ENCODE measurements at regions not wholly inside any gene's neighbourhood (a gene's known extent, or its start where the extent isn't known, plus 50 kb on each side); places are given as distances from the start of the nearest gene placed in this dataset.

DNA sequence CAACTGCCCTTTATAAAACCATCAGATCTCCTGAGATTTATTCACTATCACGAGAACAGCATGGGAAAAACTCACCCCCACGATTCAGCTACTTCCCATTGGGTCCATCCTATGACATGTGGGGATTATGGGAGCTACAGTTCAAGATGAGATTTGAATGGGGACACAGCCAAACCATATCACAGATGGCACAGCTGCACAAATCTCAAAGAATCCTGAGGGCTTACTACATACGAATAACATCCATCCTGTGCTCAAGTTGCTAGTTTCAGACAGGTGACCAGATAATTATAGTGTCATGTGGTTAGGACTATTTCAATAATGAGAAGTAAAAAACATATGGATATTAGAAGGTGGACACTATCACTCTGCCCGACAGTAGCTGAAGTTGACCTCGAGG lies 211.2 kb downstream of the NUAK1 start:
- Histone ChIP-seq H3K27me3 (ENCODE audit: control insufficient read depth, insufficient read depth, low read length) (no peaks in the 10 kb centered on the region), H3K4me1 (peaks cover 5% of the 10 kb centered on the region), H3K36me3 (ENCODE audit: control insufficient read depth, insufficient read depth, low read length) (no peaks in the 10 kb centered on the region), H2AFZ (no peak overlapping the region), H3K9ac (no peak overlapping the region), H3K9me3 (ENCODE audit: control insufficient read depth, low read length) (no peaks in the 10 kb centered on the region), H3K27ac (no peak overlapping the region), H3K4me3 (ENCODE audit: low read depth, low read length) (no peak overlapping the region), H3K79me2 (no peaks in the 10 kb centered on the region), H3K4me2 (ENCODE audit: low read length) (no peak overlapping the region)
- TF ChIP-seq, protein P1, sequence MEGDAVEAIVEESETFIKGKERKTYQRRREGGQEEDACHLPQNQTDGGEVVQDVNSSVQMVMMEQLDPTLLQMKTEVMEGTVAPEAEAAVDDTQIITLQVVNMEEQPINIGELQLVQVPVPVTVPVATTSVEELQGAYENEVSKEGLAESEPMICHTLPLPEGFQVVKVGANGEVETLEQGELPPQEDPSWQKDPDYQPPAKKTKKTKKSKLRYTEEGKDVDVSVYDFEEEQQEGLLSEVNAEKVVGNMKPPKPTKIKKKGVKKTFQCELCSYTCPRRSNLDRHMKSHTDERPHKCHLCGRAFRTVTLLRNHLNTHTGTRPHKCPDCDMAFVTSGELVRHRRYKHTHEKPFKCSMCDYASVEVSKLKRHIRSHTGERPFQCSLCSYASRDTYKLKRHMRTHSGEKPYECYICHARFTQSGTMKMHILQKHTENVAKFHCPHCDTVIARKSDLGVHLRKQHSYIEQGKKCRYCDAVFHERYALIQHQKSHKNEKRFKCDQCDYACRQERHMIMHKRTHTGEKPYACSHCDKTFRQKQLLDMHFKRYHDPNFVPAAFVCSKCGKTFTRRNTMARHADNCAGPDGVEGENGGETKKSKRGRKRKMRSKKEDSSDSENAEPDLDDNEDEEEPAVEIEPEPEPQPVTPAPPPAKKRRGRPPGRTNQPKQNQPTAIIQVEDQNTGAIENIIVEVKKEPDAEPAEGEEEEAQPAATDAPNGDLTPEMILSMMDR (IDR thresholded peaks at IDR 0.05): no peak

DNA sequence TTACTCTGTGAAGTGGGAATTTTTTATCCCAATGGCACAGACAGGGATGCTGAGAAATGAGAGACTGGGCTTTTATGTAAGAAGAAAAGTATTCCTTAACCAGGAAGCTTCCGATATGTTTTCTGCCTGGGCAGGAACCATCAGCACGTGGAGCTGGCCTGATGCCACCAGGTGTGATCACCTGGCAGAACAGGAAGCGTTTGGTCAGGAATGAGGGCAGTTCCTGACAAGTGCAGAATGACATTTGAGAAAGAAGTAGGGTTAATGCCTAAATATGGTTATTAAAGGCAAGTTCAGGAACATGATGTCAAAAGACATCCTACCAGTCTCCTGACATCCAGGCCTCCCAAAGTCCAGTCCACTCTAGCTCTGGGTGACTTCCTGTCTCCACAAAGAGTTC lies 210.3 kb downstream of the NUAK1 start:
- Histone ChIP-seq H3K36me3 (ENCODE audit: control insufficient read depth, insufficient read depth, low read length) (no peaks in the 10 kb centered on the region), H3K4me2 (ENCODE audit: low read length) (no peak overlapping the region), H3K4me3 (ENCODE audit: low read depth, low read length) (no peak overlapping the region), H3K9me3 (ENCODE audit: control insufficient read depth, low read length) (no peaks in the 10 kb centered on the region), H3K79me2 (no peaks in the 10 kb centered on the region), H3K9ac (no peak overlapping the region), H3K27me3 (ENCODE audit: control insufficient read depth, insufficient read depth, low read length) (no peaks in the 10 kb centered on the region), H3K27ac (no peak overlapping the region), H3K4me1 (peaks cover 5% of the 10 kb centered on the region), H2AFZ (no peak overlapping the region)
- TF ChIP-seq, protein P1 (IDR thresholded peaks at IDR 0.05): no peak

DNA sequence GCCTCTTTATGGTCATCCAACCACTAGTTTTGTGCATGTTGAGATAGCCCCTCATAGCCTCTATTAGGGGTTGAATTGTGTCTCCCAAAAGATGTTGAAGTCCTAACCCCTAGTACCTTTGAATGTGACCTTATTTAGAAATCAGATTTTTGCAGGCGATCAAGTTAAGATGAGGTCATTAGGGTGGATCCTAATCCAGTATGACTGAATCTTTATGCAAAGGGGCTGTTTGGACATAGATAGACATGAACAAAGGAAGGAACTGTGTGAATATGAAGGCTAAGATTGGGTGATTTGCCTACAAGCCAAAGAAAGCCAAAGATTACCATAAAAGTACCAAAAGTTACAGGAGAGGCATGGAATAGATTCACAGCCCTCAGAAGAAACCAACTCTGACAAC lies 209.6 kb downstream of the NUAK1 start:
- Histone ChIP-seq H3K4me3 (ENCODE audit: low read depth, low read length) (no peak overlapping the region), H3K9me3 (ENCODE audit: control insufficient read depth, low read length) (no peaks in the 10 kb centered on the region), H3K9ac (no peak overlapping the region), H3K27me3 (ENCODE audit: control insufficient read depth, insufficient read depth, low read length) (no peaks in the 10 kb centered on the region), H2AFZ (no peak overlapping the region), H3K79me2 (no peaks in the 10 kb centered on the region), H3K36me3 (ENCODE audit: control insufficient read depth, insufficient read depth, low read length) (no peaks in the 10 kb centered on the region), H3K4me2 (ENCODE audit: low read length) (no peak overlapping the region), H3K4me1 (peaks cover 5% of the 10 kb centered on the region), H3K27ac (no peak overlapping the region)
- TF ChIP-seq, protein P1 (IDR thresholded peaks at IDR 0.05): no peak

DNA sequence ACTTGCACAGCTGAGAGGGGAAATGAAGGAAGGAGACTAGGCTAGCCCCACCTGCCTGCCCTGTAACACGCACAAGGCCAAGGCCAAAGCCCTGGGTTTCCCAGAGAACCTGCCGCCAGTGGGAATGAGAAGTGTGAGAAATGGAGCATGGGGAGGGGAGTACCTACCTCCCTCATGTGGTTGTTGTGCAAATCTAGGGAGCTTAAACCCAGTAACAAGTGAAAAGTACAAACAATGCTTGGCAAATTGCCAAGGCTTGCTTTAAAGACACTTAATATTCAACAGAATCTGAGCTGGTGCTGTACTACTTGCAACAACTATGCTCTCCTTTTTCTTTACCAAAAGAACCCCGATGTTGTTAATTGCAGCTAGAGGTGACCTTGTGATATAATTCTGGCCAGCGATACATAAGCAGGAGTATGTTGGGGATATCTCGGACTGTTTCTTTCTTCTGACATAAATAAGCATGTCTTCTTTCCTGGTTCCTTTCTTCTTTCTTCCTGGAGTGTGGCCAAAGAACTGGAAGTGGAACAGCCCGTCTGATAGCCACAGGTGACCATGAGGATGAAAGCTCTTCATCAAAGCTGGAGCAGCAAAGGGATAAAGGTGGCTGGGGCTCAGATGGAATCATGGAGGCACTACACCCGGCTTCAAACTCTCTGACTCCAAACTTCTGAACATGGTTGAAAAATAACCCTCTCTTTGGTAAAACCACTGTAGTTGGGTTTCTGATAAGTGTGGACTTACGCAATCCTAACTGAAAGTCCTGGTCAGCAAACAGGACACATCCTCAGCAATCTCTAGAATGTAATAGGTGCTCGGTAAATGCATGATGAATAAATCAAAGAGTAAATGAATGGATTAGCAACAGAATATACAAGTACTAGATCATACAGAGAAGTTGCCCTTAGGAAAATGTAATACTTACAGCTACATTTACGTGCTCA lies 207.9 kb downstream of the NUAK1 start:
- Histone ChIP-seq H3K27me3 (ENCODE audit: control insufficient read depth, insufficient read depth, low read length) (no peaks in the 10 kb centered on the region), H3K9me3 (ENCODE audit: control insufficient read depth, low read length) (no peaks in the 10 kb centered on the region), H3K36me3 (ENCODE audit: control insufficient read depth, insufficient read depth, low read length) (no peaks in the 10 kb centered on the region), H3K4me2 (ENCODE audit: low read length) (no peak overlapping the region), H2AFZ (no peak overlapping the region), H3K27ac (no peak overlapping the region), H3K4me3 (ENCODE audit: low read depth, low read length) (no peak overlapping the region), H3K9ac (no peak overlapping the region), H3K4me1 (peaks cover 5% of the 10 kb centered on the region), H3K79me2 (no peaks in the 10 kb centered on the region)
- TF ChIP-seq, protein P1 (IDR thresholded peaks at IDR 0.05): no peak
